ENCODE measurements at regions not wholly inside any gene's neighbourhood (a gene's known extent, or its start where the extent isn't known, plus 50 kb on each side); places are given as distances from the start of the nearest gene placed in this dataset.

- WGBS, result 73% methylated on average over 2 of the region's 2 CpGs
- Histone ChIP-seq H3K27me3 (replicated peaks; ENCODE audit: insufficient read depth) (no peaks in the 10 kb centered on the region), H3K9me3 (no peaks in the 10 kb centered on the region), H3K4me1 (replicated peaks) (no peaks in the 10 kb centered on the region), H3K36me3 (no peaks in the 10 kb centered on the region), H3K27ac (no peak overlapping the region), H3K4me3 (no peak overlapping the region)
- no peak for DNase-seq (ENCODE audit: low spot score)
- intact Hi-C loops (cut with DNase I), result no loop called here
- TF ChIP-seq, protein P1, sequence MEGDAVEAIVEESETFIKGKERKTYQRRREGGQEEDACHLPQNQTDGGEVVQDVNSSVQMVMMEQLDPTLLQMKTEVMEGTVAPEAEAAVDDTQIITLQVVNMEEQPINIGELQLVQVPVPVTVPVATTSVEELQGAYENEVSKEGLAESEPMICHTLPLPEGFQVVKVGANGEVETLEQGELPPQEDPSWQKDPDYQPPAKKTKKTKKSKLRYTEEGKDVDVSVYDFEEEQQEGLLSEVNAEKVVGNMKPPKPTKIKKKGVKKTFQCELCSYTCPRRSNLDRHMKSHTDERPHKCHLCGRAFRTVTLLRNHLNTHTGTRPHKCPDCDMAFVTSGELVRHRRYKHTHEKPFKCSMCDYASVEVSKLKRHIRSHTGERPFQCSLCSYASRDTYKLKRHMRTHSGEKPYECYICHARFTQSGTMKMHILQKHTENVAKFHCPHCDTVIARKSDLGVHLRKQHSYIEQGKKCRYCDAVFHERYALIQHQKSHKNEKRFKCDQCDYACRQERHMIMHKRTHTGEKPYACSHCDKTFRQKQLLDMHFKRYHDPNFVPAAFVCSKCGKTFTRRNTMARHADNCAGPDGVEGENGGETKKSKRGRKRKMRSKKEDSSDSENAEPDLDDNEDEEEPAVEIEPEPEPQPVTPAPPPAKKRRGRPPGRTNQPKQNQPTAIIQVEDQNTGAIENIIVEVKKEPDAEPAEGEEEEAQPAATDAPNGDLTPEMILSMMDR (IDR thresholded peaks at IDR 0.05), result no peak
- TF ChIP-seq POLR2AphosphoS5 (IDR thresholded peaks at IDR 0.05), result no peak
- no peak for TF ChIP-seq POLR2A (IDR thresholded peaks at IDR 0.05)
Measured at GRCh38 chr12:13503094-13503835, 306.7 kb downstream of the EMP1 start.

GRCh38 chr12:13499008-13499407 lies 302.5 kb downstream of the EMP1 start:
- no peaks in the 10 kb centered on the region for H3K36me3 ChIP-seq
- H3K4me1 ChIP-seq (replicated peaks), result no peaks in the 10 kb centered on the region
- TF ChIP-seq POLR2AphosphoS5 (IDR thresholded peaks at IDR 0.05) (no peak), POLR2A (IDR thresholded peaks at IDR 0.05) (no peak)
- TF ChIP-seq, protein P1 (IDR thresholded peaks at IDR 0.05), result no peak
- no peaks in the 10 kb centered on the region for H3K9me3 ChIP-seq
- H3K4me3 ChIP-seq, result no peak overlapping the region
- no peak overlapping the region for H3K27ac ChIP-seq
- H3K27me3 ChIP-seq (replicated peaks; ENCODE audit: insufficient read depth), result no peaks in the 10 kb centered on the region
- intact Hi-C loops (cut with DNase I), result no loop called here
- DNase-seq (ENCODE audit: low spot score), result no peak
- 67% methylated on average over 3 of the region's 3 CpGs for WGBS

- 18% methylated on average over 1 of the region's 1 CpG for WGBS
- no peak for TF ChIP-seq POLR2A (IDR thresholded peaks at IDR 0.05)
- no peak for TF ChIP-seq POLR2AphosphoS5 (IDR thresholded peaks at IDR 0.05)
- TF ChIP-seq, protein P1 (IDR thresholded peaks at IDR 0.05), result no peak
Measured at GRCh38 chr12:13496111-13496510, 299.6 kb downstream of the EMP1 start.

DNA sequence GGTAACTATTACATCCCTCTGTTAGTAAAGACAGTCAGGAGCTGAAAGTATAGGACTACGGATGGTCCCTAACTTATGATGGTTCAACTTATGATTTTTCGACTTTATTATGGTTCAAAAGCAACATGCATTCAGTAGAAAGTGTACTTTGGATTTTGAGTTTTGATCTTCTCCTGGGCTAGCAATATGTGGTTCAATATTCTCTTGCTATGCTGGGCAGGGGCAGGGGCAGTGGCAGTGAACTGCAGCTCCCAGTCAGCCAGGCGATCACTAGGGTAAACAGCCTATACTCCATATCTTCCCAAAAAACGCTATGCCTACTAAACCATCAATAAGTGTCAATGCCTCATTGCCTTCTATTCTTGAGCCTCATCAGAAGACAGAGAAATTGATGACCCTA lies 292.7 kb downstream of the EMP1 start:
- WGBS, result 99% methylated on average over 4 of the region's 4 CpGs
- Histone ChIP-seq H3K4me3 (no peak overlapping the region), H3K36me3 (no peaks in the 10 kb centered on the region), H3K4me1 (replicated peaks) (no peaks in the 10 kb centered on the region), H3K27me3 (replicated peaks; ENCODE audit: insufficient read depth) (no peaks in the 10 kb centered on the region), H3K9me3 (no peaks in the 10 kb centered on the region), H3K27ac (no peak overlapping the region)
- TF ChIP-seq, protein P1 (IDR thresholded peaks at IDR 0.05), result no peak
- no peak for TF ChIP-seq POLR2AphosphoS5 (IDR thresholded peaks at IDR 0.05)
- TF ChIP-seq POLR2A (IDR thresholded peaks at IDR 0.05), result no peak
- no peak for DNase-seq (ENCODE audit: low spot score)
- intact Hi-C loops (cut with DNase I), result no loop called here

More at GRCh38 chr12:13496111-13496510, 299.6 kb downstream of the EMP1 start:
- Histone ChIP-seq H3K4me3 (no peak overlapping the region), H3K9me3 (no peaks in the 10 kb centered on the region), H3K27me3 (replicated peaks; ENCODE audit: insufficient read depth) (no peaks in the 10 kb centered on the region), H3K27ac (no peak overlapping the region), H3K36me3 (no peaks in the 10 kb centered on the region), H3K4me1 (replicated peaks) (no peaks in the 10 kb centered on the region)
- no peak for DNase-seq (ENCODE audit: low spot score)
- intact Hi-C loops (cut with DNase I), result no loop called here

DNA sequence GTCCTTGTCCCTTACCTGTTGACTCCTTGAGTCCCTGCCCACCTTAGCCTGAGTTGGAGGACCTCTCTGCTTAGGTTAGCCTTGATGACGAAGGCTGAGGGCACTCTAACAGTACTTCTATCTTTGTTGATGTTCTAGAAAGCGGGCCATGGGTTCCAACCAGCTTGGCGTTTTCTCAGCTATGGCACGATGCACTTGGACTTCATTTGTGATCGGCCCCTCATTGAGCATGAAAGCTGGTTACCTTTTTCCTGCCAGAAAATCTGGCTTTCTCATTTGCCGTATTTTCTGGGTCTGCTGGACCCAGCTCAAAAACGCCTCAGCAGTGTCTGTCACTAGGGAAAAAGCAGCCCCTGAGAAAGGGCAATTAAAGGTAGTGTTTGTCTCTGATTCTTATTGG lies 290.8 kb downstream of the EMP1 start:
- Histone ChIP-seq H3K27ac (no peak overlapping the region), H3K9me3 (no peaks in the 10 kb centered on the region), H3K4me1 (replicated peaks) (no peaks in the 10 kb centered on the region), H3K4me3 (no peak overlapping the region), H3K36me3 (no peaks in the 10 kb centered on the region), H3K27me3 (replicated peaks; ENCODE audit: insufficient read depth) (no peaks in the 10 kb centered on the region)
- TF ChIP-seq POLR2AphosphoS5 (IDR thresholded peaks at IDR 0.05), result no peak
- TF ChIP-seq, protein P1 (IDR thresholded peaks at IDR 0.05), result no peak
- DNase-seq (ENCODE audit: low spot score), result no peak
- intact Hi-C loops (cut with DNase I), result no loop called here
- WGBS, result 86% methylated on average over 7 of the region's 7 CpGs
